ENCODE measurements at regions not wholly inside any gene's neighbourhood (a gene's known extent, or its start where the extent isn't known, plus 50 kb on each side); places are given as distances from the start of the nearest gene placed in this dataset.
A peak's percentile ranks its signal among the peaks of the same experiment; 100 is the strongest.

GRCh38 chr5:90071066-90071465, 338.5 kb downstream of the CETN3 start:
- POLR2A ChIA-PET, result no interaction called here
- no peak overlapping the region for H3K4me3 ChIP-seq (ENCODE audit: low read depth, low read length)
- CTCF ChIA-PET, result no interaction called here
- H3K27ac ChIP-seq (ENCODE audit: low read depth, low read length), result no peak overlapping the region
- H3K27me3 ChIP-seq (ENCODE audit: control insufficient read depth, insufficient read depth, low read length), result no peaks in the 10 kb centered on the region
- TF ChIP-seq CTCF (IDR thresholded peaks at IDR 0.05; ENCODE audit: low read depth, low read length), result no peak
- no peak for DNase-seq (ENCODE audit: low read depth, low spot score)
- no peaks in the 10 kb centered on the region; the same call in 1 of the 2 replicates for H3K9me3 ChIP-seq (ENCODE audit: control insufficient read depth, insufficient read depth, low read length)

GRCh38 chr5:90066920-90067319, 342.6 kb downstream of the CETN3 start:
- TF ChIP-seq CTCF (IDR thresholded peaks at IDR 0.05; ENCODE audit: low read depth, low read length), result no peak
- H3K27me3 ChIP-seq (ENCODE audit: control insufficient read depth, insufficient read depth, low read length), result no peaks in the 10 kb centered on the region
- no peaks in the 10 kb centered on the region for H3K9me3 ChIP-seq (ENCODE audit: control insufficient read depth, insufficient read depth, low read length)
- POLR2A ChIA-PET, result no interaction called here
- no peak for DNase-seq (ENCODE audit: low read depth, low spot score)
- CTCF ChIA-PET, result no interaction called here
- no peak overlapping the region for H3K4me3 ChIP-seq (ENCODE audit: low read depth, low read length)
- H3K27ac ChIP-seq (ENCODE audit: low read depth, low read length), result no peak overlapping the region

GRCh38 chr5:90056911-90057705, 352.4 kb downstream of the CETN3 start:
- no peak for DNase-seq (ENCODE audit: low read depth, low spot score)
- no peaks in the 10 kb centered on the region for H3K9me3 ChIP-seq (ENCODE audit: control insufficient read depth, insufficient read depth, low read length)
- no peaks in the 10 kb centered on the region for H3K27me3 ChIP-seq (ENCODE audit: control insufficient read depth, insufficient read depth, low read length)
- CTCF ChIA-PET, result no interaction called here
- H3K27ac ChIP-seq (ENCODE audit: low read depth, low read length), result no peak overlapping the region
- H3K4me3 ChIP-seq (ENCODE audit: low read depth, low read length), result no peak overlapping the region
- no peak for TF ChIP-seq CTCF (IDR thresholded peaks at IDR 0.05; ENCODE audit: low read depth, low read length)
- POLR2A ChIA-PET, result no interaction called here

- Histone ChIP-seq H3K4me3 (ENCODE audit: low read depth, low read length) (peak overlapping the region; percentile 15; the same call in 1 of the 2 replicates), H3K27ac (ENCODE audit: low read depth, low read length) (peak overlapping the region; percentile 33), H3K27me3 (ENCODE audit: control insufficient read depth, insufficient read depth, low read length) (no peaks in the 10 kb centered on the region), H3K9me3 (ENCODE audit: control insufficient read depth, insufficient read depth, low read length) (no peaks in the 10 kb centered on the region)
- peak; percentile 33 for DNase-seq (ENCODE audit: low read depth, low spot score)
- ChIA-PET CTCF (no interaction called here), POLR2A (interaction anchor here (1.0 kb wide), 1 partner anchor 41 kb away, joined by 4 read pairs; no protein-coding TSS in a partner anchor)
- no peak for TF ChIP-seq CTCF (IDR thresholded peaks at IDR 0.05; ENCODE audit: low read depth, low read length)
Measured at GRCh38 chr5:90055831-90056328, 353.7 kb downstream of the CETN3 start.

GRCh38 chr5:90054612-90055011, 354.9 kb downstream of the CETN3 start:
- no peaks in the 10 kb centered on the region for H3K9me3 ChIP-seq (ENCODE audit: control insufficient read depth, insufficient read depth, low read length)
- ChIA-PET POLR2A (no interaction called here), CTCF (no interaction called here)
- H3K27me3 ChIP-seq (ENCODE audit: control insufficient read depth, insufficient read depth, low read length), result no peaks in the 10 kb centered on the region
- no peak overlapping the region for H3K27ac ChIP-seq (ENCODE audit: low read depth, low read length)
- DNase-seq (ENCODE audit: low read depth, low spot score), result no peak
- no peak overlapping the region for H3K4me3 ChIP-seq (ENCODE audit: low read depth, low read length)
- no peak for TF ChIP-seq CTCF (IDR thresholded peaks at IDR 0.05; ENCODE audit: low read depth, low read length)

Data from AG04450 (cell line).